ENCODE measurements at regions not wholly inside any gene's neighbourhood (a gene's known extent, or its start where the extent isn't known, plus 50 kb on each side); places are given as distances from the start of the nearest gene placed in this dataset.

DNA sequence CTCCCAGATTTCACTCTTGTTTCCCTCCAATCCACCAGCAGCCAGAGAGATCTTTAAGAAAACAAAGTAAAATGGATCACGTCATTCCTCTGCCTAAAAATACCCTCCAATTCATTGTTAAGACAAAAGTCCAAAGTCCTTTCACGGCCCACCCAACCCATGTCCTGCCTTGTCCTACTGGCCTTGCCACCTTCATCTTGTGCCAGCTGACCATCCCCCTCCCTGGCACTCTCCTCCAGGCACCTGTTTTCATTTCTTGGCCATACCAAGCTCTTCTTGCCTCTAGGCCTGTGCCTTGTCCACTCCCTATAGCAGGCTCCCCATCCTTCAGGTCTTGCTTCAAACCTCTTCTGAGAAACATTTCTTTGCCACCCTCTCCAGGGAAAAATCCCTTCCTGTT, 307.6 kb downstream of the MSX2 start:
- TF ChIP-seq CTCF (IDR thresholded peaks at IDR 0.05) (no peak), POLR2AphosphoS5 (IDR thresholded peaks at IDR 0.05; ENCODE audit: insufficient read depth in 1 of 2, low read depth in 1 of 2) (no peak)
